GM18520 (cell line): ENCODE measurements at regions not wholly inside any gene's neighbourhood (a gene's known extent, or its start where the extent isn't known, plus 50 kb on each side); places are given as distances from the start of the nearest gene placed in this dataset.

Experiments
- ATAC-seq: cut with Tn5 transposase; IDR thresholded peaks from one replicate; pipeline ENCODE4 v1.9.1; 2021; ENCODE audit not compliant: unreplicated experiment

DNA sequence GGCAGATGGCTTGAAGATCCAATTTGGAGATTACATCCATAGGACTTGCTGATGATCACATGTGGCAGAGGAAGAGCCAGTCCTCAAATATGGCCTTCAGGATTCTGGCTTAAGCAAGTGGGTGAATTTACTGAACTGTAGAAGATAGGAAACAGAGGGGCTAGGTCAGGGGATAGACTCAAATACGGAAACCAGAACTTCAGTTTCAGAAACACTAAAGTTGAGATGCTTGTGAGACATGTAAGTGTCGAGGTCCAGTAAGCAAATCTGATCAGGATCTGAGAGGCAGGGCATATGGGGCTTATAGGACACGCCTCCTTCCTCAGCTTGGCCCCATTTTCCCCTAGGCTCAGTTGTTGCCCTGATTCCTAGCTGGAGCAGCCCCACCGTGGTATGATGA lies 107.7 kb downstream of the LBH start:
- no peak for ATAC-seq

DNA sequence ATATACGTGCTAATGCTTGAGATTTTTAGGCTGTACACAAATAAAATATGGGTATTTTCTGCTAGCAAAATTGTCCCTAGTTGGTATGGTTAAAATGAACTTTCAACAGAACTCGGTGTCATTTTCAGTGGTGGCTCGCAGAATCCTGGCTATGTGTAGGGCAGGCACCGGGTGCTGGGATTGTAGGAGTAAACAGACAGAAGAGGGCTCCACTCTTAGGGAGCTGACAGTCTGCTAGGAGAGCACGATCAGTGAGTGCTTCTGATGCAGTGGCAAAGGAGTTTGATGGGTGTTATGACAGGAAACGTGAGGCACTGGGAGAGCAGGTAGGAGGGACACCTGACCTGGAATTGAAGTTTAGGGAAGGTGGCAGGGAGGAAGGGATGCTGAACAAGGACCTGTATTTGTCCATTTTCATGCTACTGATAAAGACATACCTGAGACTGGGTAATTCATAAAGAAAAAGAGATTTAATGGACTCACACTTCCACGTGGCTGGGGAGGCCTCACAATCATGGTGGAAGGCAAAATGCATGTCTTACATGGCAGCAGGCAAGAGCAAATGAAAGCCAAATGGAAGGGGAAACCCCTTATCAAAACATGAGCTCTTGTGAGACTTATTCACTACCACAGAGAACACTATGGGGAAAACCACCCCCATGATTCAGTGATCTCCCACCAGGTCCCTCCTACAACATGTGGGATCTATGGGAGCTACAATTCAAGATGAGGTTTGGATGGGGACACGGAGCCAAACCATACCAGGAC lies 105.4 kb upstream of the LCLAT1 start:
- no peak for ATAC-seq

DNA sequence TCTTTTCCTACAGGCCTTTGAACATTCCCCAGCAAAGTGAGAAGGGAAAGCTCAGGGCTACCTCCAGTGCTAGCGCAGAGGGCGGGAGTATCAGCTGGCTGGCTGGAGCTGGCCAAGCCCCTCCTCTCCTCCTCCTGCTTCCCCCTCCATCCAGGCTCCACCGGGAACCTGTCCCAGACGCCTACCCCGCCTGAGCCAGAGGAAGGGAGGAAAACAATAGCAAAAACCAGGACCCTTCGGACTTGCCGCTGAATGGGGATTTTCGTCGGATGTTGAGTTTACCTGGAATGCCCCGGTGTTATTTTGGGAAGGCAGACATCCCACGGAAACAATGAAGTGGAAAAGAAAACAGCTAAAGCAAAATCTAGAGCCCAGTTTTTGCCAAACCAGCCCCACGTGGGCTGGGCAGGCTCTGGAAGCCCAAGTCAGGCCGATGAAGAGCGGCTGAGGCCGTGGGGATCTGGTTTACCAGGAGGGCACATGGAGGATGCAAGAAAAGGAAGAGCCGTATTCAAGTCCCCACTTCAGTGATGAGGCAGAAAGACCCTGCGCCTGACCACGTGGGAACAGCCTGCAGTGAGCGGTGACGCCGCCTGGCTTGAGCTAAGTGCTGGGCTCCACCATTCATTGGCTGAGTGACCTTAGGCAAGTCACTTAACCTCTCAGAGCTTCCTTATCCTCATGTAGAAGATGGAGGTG lies 100.4 kb upstream of the LCLAT1 start:
- no peak for ATAC-seq

DNA sequence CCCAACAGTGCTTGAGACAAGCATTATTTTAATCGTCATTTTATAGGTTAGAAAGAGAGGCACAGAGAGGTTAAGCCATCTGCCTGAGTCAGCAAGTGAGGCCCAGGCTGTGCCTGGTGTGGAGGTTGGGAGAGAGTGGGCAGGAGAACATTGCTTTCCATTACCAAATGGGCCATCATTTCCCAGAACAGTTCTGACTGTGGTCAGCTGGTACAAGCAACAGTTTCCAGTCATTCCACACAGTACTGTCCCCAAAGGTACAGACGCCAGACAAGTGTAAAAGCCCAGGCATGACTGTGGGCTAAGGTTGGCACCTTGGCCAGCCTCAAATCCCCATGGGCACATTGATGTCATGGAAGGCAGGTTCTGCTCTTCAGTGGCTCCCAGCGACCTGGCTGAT lies 98.2 kb upstream of the LCLAT1 start:
- ATAC-seq = no peak

DNA sequence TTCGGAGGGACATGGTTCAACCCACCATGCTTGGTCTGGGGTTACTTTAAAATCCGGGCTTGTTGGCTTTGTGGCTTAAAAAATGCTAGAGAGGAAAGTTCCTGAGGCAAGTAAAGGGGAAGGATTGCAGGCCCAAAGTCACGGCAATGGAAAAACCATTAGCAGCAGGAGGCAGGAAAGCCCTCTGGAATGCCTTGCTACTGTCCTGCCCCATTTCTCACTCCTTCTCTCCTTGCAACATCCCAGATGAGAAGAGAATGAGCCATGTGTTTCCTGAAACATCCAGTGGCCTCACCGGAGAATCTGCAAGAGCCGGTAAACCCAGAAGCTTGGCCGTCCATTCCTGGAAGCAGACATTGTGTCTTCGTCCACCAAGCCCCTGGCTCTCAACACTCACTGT lies 97.4 kb upstream of the LCLAT1 start:
- no peak for ATAC-seq

DNA sequence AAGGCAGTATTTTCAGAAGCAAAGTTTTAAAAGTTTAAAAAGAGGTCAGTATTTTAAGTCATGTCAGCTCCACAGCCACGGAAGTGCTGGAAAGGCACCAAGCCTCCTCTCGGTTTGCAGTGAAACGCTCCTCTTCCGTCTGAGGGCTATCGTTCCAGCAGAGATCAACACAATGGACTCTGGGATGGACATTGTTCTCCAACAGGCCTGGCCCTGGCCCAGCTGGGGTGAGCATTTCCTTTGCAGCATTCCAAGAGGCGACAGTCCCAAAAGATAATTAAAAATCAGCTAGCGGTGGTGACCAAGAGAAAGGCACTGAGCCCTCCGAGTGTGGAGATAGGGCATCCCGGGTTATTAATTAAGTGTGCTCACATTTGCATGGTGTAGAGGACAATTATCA lies 95.9 kb upstream of the LCLAT1 start:
- no peak for ATAC-seq

DNA sequence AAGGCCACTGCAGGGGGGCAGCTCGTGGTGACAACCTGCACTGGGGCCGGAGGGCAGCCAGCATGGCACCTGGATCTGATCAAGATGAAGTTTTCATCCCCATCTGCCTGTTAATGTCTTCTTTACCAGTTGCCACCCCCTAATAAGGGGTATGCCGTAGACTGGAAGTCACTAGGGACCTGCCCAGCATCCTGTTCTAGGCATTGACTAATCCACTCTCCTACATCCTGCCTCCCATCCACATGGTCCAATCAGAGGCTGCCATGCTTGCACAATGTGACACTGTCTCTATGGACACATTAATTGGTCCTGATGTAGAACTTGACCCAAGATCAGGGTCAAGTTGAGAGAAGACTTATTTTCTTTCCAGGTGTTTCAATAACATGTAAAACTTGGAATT lies 95.1 kb upstream of the LCLAT1 start:
- no peak for ATAC-seq

DNA sequence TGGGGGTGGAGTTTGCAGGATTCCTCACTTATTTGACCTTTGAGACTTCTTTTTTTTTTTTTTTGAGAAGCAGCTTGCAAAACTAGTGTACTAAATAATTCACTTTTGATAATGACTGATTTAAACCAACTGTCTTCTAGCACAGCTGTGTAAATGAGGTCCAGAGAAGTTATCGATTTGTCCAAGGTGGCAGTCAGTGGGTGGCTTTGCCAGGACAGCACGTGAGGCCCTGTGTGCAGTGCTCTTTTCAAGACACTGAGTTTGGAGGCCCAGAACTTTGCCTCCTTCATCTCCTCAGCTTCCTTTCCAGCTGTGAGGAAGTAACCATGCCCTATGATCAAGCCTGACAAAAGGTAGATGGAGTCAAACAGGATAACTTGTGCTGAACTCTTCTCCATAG lies 92.9 kb upstream of the LCLAT1 start:
- ATAC-seq = no peak

DNA sequence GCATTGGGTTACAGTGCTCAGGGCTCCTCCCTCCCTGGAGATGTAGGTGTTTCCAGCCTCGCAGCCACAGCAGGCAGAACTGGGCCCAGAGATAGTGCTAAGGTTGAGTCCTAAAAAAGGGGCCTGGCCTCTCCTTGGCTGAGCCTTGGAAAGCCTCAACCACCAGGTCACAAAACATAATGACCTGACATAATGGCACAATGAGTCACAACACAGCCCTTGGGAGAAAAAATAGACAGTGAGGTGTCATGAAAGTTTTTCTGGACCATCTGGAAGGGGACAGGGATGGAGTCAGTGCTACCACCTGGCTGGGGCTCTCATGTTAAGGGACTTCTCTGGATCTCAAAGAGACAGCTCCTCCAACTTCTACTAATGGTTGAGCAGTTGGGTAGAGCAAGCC lies 92.4 kb upstream of the LCLAT1 start:
- ATAC-seq = no peak

DNA sequence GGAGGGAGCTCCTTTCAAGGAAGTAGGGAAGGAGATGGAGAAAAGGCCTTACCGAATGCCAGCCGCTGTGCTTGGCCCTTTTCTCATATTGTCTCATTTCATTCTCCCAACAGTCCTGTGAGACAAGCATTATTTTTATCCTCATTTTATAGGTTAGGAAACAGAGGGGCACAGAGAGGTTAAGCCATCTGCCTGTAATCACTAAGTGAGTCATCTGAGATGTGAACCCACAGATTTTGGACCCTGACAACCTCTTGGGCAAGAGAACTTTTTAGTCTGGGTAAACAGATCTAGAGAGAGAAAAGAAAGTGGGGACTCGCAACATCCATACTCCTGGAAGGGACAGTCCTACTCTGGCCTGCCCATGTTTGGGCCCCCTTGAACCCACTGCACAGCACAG lies 91.7 kb upstream of the LCLAT1 start:
- ATAC-seq = no peak

DNA sequence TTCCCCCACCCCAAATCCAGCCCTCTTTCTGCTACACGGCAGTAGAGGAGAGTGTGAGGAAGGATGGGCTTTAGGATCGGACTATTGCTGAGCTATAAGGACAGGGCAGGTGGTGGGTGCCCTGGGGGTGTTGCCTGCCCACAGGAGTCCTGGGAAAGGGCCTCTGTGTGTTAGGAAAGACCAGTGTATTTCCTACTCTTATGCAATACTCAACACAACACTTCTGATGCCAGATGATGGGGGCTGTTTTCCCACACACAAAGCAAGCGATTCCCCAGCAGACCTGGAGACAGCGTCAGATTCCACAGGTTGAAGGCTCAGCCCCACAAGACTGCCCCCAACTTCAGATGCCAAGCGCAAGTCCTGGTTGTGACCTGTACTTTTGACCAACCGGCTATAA lies 91.0 kb upstream of the LCLAT1 start:
- no peak for ATAC-seq

DNA sequence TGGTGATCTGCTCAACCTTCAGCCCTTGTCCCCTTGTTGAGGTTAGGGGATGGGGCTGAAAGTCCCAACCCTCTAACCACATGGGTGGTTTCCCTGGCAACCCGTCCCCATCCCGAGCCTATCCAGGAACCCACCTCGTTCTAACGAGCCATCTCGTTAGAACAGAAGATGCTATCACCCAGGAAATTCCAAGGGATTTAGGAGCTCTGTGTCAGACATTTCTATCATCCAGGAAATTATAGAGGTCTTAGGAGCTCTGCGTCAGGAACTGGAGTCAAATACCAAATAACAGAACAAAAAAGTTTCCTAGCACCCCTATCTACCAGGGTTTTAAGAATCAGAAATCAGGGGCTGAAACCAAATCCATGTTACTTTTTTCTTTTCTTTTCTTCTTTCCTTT lies 90.3 kb upstream of the LCLAT1 start:
- no peak for ATAC-seq

DNA sequence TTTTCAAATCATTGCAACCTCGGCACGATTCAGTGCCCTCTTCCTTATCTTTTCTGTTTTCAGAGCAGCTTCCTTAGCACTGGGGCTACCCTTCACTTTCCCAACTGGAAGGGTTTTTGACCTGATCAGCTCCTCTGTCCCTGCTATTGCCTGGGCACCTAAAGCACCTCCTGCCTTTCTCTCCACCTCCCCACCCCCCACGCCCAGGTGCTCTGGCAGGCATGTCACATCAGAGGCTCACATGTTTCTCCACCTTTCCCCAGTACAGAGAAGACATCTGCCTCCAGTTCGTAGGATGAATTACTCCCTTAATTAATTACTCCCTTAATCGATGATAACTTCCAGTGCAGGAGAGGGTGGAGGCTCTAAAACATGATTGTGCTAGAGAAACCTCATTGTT lies 88.7 kb upstream of the LCLAT1 start:
- ATAC-seq = no peak

DNA sequence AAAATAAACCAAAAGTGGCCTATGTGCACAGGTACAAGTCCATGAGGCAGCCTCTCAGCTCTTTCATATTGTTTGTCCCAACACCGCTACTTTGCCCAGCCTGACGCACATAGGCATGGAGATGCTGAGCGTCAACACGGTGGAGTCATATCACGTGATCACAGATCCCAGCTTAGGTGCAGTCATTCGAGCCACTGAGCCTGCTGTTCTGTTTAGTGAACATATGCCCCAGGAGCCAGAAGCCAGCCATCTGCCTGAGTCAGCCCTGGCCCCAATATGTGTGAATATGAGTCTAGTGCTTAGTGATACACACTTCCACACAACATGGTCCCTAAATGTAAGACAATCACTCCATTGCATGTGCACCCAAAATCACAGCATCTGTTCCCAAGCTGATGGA lies 88.2 kb upstream of the LCLAT1 start:
- no peak for ATAC-seq

DNA sequence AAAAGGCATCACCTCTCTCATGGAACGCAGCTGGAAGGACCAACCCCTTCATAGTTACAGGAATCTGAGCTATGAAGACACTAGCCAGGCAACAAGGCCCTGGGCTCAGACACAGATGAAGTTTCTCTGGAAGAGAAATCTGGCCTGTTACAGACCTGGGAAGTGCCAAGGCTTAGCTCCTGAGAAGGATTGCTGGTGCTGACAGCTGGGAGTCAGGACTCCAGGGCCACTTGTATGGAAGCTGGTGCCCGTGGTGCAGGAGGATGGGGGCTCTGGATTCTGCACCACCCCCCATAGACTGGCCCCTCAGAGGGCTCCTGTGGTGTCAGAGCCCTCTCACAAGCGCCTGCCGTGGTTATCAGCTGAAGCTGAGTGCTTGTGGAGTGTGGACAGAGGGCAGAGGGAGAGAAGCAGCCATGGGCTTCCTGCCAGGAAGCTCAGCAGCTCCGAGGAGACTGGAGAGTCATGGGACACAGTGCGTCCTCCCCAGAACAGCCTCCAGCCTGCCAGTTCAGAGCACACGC lies 87.3 kb upstream of the LCLAT1 start:
- ATAC-seq = no peak

DNA sequence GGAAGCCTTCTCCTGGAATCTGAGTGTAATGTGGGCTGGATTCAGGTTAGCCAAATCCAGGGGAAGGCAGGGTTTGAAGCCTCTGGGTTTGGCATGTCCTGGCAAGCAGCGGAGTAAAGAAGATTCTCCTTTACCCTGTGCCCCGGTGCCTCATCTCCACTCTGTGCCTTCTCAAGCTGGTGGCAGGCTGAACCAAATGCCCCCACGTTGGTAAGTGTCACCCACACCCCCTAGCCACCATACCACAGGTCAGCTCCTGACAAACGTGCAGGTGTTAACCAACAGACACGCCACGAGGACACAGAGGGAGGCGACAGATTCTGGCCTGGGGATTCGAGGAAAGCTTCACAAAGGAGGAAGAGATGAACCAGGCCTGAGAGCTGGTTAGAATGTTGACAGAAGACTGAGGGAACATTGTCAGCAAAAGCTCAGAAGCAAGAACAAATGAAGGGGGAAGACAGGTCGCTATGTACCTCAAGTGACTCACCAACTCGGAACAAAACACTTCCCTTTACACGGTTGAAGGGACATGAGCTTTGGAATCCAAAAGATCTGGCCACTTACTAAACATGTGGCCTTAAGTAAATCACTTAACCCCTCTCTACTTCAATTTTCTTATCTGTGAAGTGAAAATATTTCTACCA lies 85.2 kb upstream of the LCLAT1 start:
- no peak for ATAC-seq

DNA sequence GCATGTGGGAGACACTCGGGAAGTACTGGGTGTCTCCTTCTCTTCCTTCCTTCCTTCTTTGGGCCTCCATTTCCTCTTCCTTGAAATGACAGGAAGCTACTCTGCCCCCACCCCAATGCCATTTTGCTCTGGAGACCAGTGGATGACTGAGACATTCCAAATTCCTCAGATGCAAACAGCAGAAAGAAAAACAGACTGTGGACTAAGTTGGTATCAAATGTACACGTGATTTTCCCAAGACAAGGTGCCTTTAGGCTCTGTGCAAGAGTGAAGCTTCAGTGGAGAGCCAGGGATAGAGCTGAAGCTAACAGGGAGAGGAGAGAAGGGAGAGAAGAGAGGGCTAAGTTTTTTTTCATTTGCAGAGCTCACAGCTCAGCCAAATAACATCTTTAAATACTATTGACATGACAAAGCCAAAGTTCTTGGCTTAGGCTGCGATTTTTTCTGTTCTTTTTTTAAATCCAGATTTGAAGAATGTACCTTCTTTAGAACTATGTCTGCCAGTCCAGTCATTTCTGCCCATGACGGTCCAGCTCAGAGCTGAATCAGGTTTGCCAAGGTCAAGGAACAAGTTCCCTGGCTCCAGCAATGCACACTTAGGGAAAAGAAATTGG lies 84.5 kb upstream of the LCLAT1 start:
- ATAC-seq = no peak

DNA sequence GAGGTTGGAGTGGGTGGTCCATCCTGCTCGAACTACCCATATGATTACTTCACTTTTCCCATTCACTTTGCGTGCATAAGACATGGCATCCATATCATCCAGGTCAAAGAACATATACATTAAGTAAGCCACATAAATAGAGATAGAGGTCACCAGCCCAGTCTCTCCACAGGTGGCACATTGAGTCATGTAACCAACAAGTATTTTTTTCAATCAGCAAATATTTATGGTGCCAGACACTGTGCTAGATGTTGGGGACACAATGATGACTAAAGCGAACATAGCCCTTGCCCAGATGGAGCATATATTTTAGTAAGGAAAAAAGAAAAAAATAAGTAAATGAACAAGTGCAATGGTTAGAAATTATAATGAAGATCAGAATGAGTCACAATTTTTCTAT lies 83.6 kb upstream of the LCLAT1 start:
- ATAC-seq = no peak

DNA sequence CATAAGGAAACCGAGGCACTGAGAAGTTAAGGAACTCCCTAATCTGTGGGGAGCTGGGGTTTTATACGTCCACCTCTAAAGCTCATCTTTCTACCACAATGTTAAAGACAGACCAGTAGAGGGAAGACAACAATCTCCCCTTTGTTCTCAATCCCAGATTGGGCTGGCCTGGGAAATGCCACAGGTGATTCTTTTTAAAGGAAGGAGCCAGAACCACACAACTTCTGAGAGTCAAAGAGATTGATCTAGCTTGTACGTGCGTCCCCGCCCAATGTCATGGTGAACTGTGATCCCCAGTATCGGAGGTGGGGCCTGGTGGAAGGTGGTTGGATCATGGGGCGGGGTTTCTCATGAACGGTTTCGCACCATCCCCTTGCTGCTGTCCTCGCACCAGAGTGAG lies 81.8 kb upstream of the LCLAT1 start:
- no peak for ATAC-seq

DNA sequence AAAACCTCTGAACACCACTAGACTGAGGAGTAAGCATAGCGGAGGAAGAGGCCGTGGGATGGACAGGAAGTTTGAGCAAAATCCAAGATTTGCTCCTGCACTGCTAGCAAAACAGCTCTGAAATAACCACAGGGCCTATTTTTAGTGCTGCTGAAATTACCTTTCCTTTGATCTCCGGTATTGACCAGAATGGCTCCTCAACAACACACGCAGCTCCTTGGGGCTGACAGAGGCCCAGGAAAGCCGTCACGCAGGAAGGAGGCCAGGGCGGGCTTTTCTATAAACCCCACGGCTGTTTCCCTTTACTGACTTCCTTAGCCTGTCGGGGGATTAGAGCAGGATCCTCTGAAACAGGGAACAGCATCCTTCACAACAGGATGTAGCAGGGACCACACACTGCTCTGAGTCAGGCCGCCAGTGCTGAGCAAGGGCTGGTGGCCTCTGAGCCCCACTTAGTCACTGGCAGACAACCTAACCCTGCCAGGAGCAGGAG lies 80.8 kb upstream of the LCLAT1 start:
- no peak for ATAC-seq

DNA sequence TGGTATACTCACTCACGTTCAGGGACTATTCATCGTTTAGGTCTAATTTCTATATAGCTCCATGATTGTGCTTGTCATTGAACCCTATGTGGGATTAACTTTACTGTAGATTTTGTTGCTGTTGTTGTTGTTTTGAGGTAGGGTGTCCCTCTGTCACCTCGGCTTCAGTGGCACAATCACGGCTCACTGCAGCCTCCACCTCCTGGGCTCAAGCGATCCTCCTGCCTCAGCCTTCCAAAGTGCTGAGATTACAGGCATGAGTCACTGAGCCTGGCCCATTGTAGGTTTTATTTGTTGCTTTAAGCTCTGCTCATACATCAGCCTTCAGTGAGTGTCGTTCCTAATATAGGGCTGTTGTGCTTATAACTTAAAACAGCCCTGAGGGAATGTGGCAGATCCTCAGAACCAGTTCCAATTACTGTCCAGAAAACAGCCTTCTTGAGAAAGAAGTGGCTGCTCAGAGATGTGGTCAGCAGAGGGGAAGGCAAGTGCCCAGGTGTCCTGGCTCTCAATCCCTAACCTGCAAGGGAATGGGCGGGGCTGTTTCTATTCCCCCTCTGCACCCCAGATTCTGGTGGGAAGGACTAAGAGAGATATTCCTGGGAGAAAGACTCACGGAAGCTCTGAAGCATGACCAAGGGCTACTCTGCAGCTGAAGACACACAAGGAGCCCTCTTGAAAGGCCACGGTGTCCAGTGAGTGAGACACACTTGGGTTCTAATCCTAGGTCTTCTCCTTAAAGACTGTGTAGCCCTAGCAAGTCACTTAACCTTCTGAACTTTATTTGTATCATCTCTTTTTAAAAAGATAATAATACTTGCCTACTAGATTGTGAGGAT lies 79.6 kb upstream of the LCLAT1 start:
- no peak for ATAC-seq
